SK-N-SH (cell line): ENCODE measurements at regions not wholly inside any gene's neighbourhood (a gene's known extent, or its start where the extent isn't known, plus 50 kb on each side); places are given as distances from the start of the nearest gene placed in this dataset.

ENCODE experiments used
- CTCF ChIP-seq: fragments of 200-600 bp; sonication (generic); IDR thresholded peaks from 2 replicates; pipeline ENCODE4 v1.6.1; 2017; ENCODE audit warnings: antibody characterized with exemption, mild to moderate bottlenecking, moderate library complexity
- EP300 ChIP-seq, 2 experiments: IDR thresholded peaks; 2 replicates each; pipeline versions ENCODE4 v1.4.0 to v1.6.1; 2012; ENCODE audit warnings: borderline replicate concordance in 1 of 2, low read depth in 1 of 2, low read length in 1 of 2
- MAX ChIP-seq: IDR thresholded peaks from 2 replicates; pipeline ENCODE4 v1.4.0; 2012; ENCODE audit warnings: low read depth
- PBX3 ChIP-seq: IDR thresholded peaks from 2 replicates; pipeline ENCODE4; 2012
- POLR2AphosphoS5 ChIP-seq: IDR thresholded peaks from 2 replicates; pipeline ENCODE4 v1.6.1; 2012; ENCODE audit warnings: low read depth, low read length
- TAF1 ChIP-seq: IDR thresholded peaks from 2 replicates; pipeline ENCODE4 v1.6.1; 2012; ENCODE audit warnings: low read depth, mild to moderate bottlenecking, low read length, moderate library complexity, borderline replicate concordance
- USF1 ChIP-seq: IDR thresholded peaks from 2 replicates; pipeline ENCODE4 v1.4.0; 2012; ENCODE audit warnings: low read depth, borderline replicate concordance
- YY1 ChIP-seq: IDR thresholded peaks from 2 replicates; pipeline ENCODE4 v1.4.0; 2012; ENCODE audit warnings: low read depth, mild to moderate bottlenecking

DNA sequence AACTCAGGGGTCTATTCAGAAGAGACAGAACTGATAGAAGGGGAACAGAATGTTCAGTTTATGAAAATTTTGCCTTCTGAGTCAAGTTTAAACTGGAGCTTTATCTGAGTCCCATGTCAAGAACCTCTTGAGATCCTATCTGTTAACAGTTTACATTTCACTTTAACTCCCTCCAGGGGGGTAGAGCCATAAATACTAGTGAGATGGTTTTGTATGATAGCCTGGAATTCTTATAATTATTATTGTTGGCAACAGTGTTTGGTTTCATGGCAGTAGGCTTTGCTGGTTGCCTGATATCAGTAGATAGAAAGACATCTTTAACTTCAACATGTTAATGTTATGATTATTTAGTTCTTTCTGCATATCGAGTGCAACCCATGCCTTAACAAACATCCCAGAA is 498.5 kb downstream of the INSC start:
- no peak for TF ChIP-seq CTCF
- no peak for TF ChIP-seq USF1
- TF ChIP-seq YY1: no peak
- TF ChIP-seq MAX: no peak
- no peak for TF ChIP-seq TAF1
- no peak for TF ChIP-seq POLR2AphosphoS5
- TF ChIP-seq EP300 (IDR thresholded peaks at IDR 0.05; ENCODE audit: borderline replicate concordance in 1 of 2, low read depth in 1 of 2, low read length in 1 of 2): no peak
- no peak for TF ChIP-seq PBX3
